ENCODE measurements at regions not wholly inside any gene's neighbourhood (a gene's known extent, or its start where the extent isn't known, plus 50 kb on each side); places are given as distances from the start of the nearest gene placed in this dataset.
"Not testable (repeated sequence)": the region's sequence is repeated elsewhere in the genome, so short reads cannot be mapped to it uniquely, and the experiment has no call there.

GRCh38 chr21:27519361-27519760 lies 552.5 kb upstream of the ADAMTS5 start:
- intact Hi-C loops (cut with DNase I), result no loop called here
- TF ChIP-seq POLR2A (IDR thresholded peaks at IDR 0.05) (no peak), EP300 (IDR thresholded peaks at IDR 0.05) (no peak), CTCF (IDR thresholded peaks at IDR 0.05) (no peak)

GRCh38 chr21:27517177-27517576 lies 550.3 kb upstream of the ADAMTS5 start:
- H3K27ac ChIP-seq; intact Hi-C loops (cut with DNase I); H3K4me3 ChIP-seq; H3K27me3 ChIP-seq; H3K36me3 ChIP-seq; H3K4me1 ChIP-seq (ENCODE audit: insufficient read depth); H3K9me3 ChIP-seq; DNase-seq: not testable (repeated sequence)
- 84 to 91% (median 87%) methylated on average over 2 of the region's 2 CpGs for WGBS, 3 donors

More at GRCh38 chr21:27519361-27519760, 552.5 kb upstream of the ADAMTS5 start:
- Histone ChIP-seq H3K27ac (no peak overlapping the region), H3K4me3 (no peak overlapping the region), H3K9me3 (peaks cover 0 to 3% of the 10 kb centered on the region in 2 donors), H3K4me1 (ENCODE audit: insufficient read depth) (no peaks in the 10 kb centered on the region), H3K27me3 (no peaks in the 10 kb centered on the region), H3K36me3 (no peaks in the 10 kb centered on the region)
- no peak for DNase-seq

GRCh38 chr21:27515676-27516075 lies 548.8 kb upstream of the ADAMTS5 start:
- no peak for TF ChIP-seq CTCF (IDR thresholded peaks at IDR 0.05)
- TF ChIP-seq EP300 (IDR thresholded peaks at IDR 0.05), result no peak
- Histone ChIP-seq H3K36me3 (no peaks in the 10 kb centered on the region), H3K9me3 (peaks cover 0 to 3% of the 10 kb centered on the region in 2 donors), H3K4me1 (ENCODE audit: insufficient read depth) (no peaks in the 10 kb centered on the region), H3K27me3 (no peaks in the 10 kb centered on the region), H3K4me3 (no peak overlapping the region), H3K27ac (no peak overlapping the region)
- DNase-seq, result no peak
- intact Hi-C loops (cut with DNase I), result no loop called here

- no peak overlapping the region for H3K27ac ChIP-seq
- H3K36me3 ChIP-seq, result no peaks in the 10 kb centered on the region
- TF ChIP-seq CTCF (IDR thresholded peaks at IDR 0.05), result no peak
- no peak for TF ChIP-seq POLR2A (IDR thresholded peaks at IDR 0.05)
- no peak for TF ChIP-seq EP300 (IDR thresholded peaks at IDR 0.05)
- H3K4me1 ChIP-seq (ENCODE audit: insufficient read depth), result no peaks in the 10 kb centered on the region
- intact Hi-C loops (cut with DNase I), result no loop called here
- H3K9me3 ChIP-seq, result peaks cover 0 to 3% of the 10 kb centered on the region in 2 donors
- no peak for DNase-seq
- 94 to 95% (median 95%) methylated on average over 4 of the region's 4 CpGs for WGBS, 3 donors
- no peaks in the 10 kb centered on the region for H3K27me3 ChIP-seq
- H3K4me3 ChIP-seq, result no peak overlapping the region
Observed at GRCh38 chr21:27513825-27514224, 546.9 kb upstream of the ADAMTS5 start.

- Histone ChIP-seq H3K4me1 (ENCODE audit: insufficient read depth) (no peaks in the 10 kb centered on the region), H3K27me3 (no peaks in the 10 kb centered on the region), H3K36me3 (no peaks in the 10 kb centered on the region), H3K4me3 (no peak overlapping the region), H3K27ac (no peak overlapping the region), H3K9me3 (peaks cover 0 to 3% of the 10 kb centered on the region in 2 donors)
- DNase-seq, result no peak
- no peak for TF ChIP-seq CTCF (IDR thresholded peaks at IDR 0.05)
- no peak for TF ChIP-seq EP300 (IDR thresholded peaks at IDR 0.05)
- TF ChIP-seq POLR2A (IDR thresholded peaks at IDR 0.05), result no peak
- 63 to 79% (median 77%) methylated on average over 1 of the region's 1 CpG for WGBS, 3 donors
- intact Hi-C loops (cut with DNase I), result no loop called here
Observed at GRCh38 chr21:27513016-27513415, 546.1 kb upstream of the ADAMTS5 start.
